Left lung (tissue), 4 donors: ENCODE measurements at regions not wholly inside any gene's neighbourhood (a gene's known extent, or its start where the extent isn't known, plus 50 kb on each side); places are given as distances from the start of the nearest gene placed in this dataset.

Experiments used
- ATAC-seq: fragments of 200-7000 bp; cut with Tn5 transposase; one replicate; pipeline ENCODE4 v1.9.1; 2020; ENCODE audit warnings: moderate library complexity
- DNase-seq, 4 donors: peaks; one replicate each; pipeline ENCODE4 v3.0.0-alpha.2; 2013 to 2020
- H3K27ac ChIP-seq, 2 donors: fragments of 200-600 bp; sonication (generic) in 1 of 2; one replicate each; pipeline versions ENCODE4 v1.5.0 to v1.8.0; 2020 to 2021
- H3K27me3 ChIP-seq, 2 donors: fragments of 200-600 bp; sonication (generic) in 1 of 2; one replicate each; pipeline versions ENCODE4 v1.5.0 to v1.8.0; 2020 to 2021
- H3K36me3 ChIP-seq, 2 donors: fragments of 200-600 bp; sonication (generic) in 1 of 2; one replicate each; pipeline versions ENCODE4 v1.5.0 to v1.8.0; 2020 to 2021
- H3K4me1 ChIP-seq, 2 donors: fragments of 200-600 bp; one replicate each; pipeline ENCODE4 v1.8.0; 2021
- H3K4me3 ChIP-seq, 2 donors: fragments of 200-600 bp; sonication (generic) in 1 of 2; one replicate each; pipeline versions ENCODE4 v1.5.0 to v1.8.0; 2020 to 2021; ENCODE audit warnings: mild to moderate bottlenecking in 1 of 2
- H3K9me3 ChIP-seq, 2 donors: fragments of 200-600 bp; sonication (generic) in 1 of 2; one replicate each; pipeline versions ENCODE4 v1.5.0 to v1.8.0; 2020 to 2021
- CTCF ChIP-seq, 2 donors: fragments of 200-600 bp; sonication (generic) in 1 of 2; IDR thresholded peaks; one replicate each; pipeline versions ENCODE4 v1.5.0 to v1.8.0; 2021; ENCODE audit warnings: antibody characterized with exemption in 2 of 2
- intact Hi-C, 2 donors: fragments of 100-400 bp; cut with DNase I; formaldehyde crosslinking; loops; one replicate each; pipeline versions ENCODE4 v1.11.2 to v1.14.2; 2022
- donor health status: DM: no; HTN: yes; CAD: no.
- donor health status: DM: no; HTN: no; CAD: no.

GRCh38 chr7:22666732-22667131 is 60.3 kb upstream of the IL6 start:
- Histone ChIP-seq H3K4me1 (peaks cover 0 to 20% of the 10 kb centered on the region in 2 donors), H3K36me3 (no peaks in the 10 kb centered on the region), H3K4me3 (no peak overlapping the region), H3K27me3 (no peaks in the 10 kb centered on the region), H3K9me3 (no peaks in the 10 kb centered on the region), H3K27ac (no peak overlapping the region)
- intact Hi-C loops = no loop called here
- TF ChIP-seq CTCF (IDR thresholded peaks at IDR 0.05) = no peak
- ATAC-seq (no peak), DNase-seq (no peak)

- no peak overlapping the region for H3K27ac ChIP-seq
- intact Hi-C loops = no loop called here
- DNase-seq (no peak), ATAC-seq (no peak)
- H3K4me3 ChIP-seq = no peak overlapping the region
- peaks cover 0 to 23% of the 10 kb centered on the region in 2 donors for H3K4me1 ChIP-seq
- no peaks in the 10 kb centered on the region for H3K36me3 ChIP-seq
- no peak for TF ChIP-seq CTCF (IDR thresholded peaks at IDR 0.05)
- no peaks in the 10 kb centered on the region for H3K27me3 ChIP-seq
- H3K9me3 ChIP-seq = no peaks in the 10 kb centered on the region
Observed at GRCh38 chr7:22665923-22666322, 61.1 kb upstream of the IL6 start.

GRCh38 chr7:22664988-22665798 is 61.8 kb upstream of the IL6 start:
- H3K27me3 ChIP-seq = no peaks in the 10 kb centered on the region
- intact Hi-C loops = no loop called here

GRCh38 chr7:22663721-22664120 is 63.3 kb upstream of the IL6 start:
- H3K36me3 ChIP-seq = no peaks in the 10 kb centered on the region
- H3K9me3 ChIP-seq = no peaks in the 10 kb centered on the region
- TF ChIP-seq CTCF (IDR thresholded peaks at IDR 0.05) = no peak
- H3K4me3 ChIP-seq = no peak overlapping the region
- peaks cover 0 to 23% of the 10 kb centered on the region in 2 donors for H3K4me1 ChIP-seq
- no peak for ATAC-seq
- H3K27ac ChIP-seq = no peak overlapping the region
- H3K27me3 ChIP-seq = no peaks in the 10 kb centered on the region
- DNase-seq = no peak
- intact Hi-C loops = no loop called here

More at GRCh38 chr7:22664988-22665798, 61.8 kb upstream of the IL6 start:
- TF ChIP-seq CTCF (IDR thresholded peaks at IDR 0.05) = no peak
- no peaks in the 10 kb centered on the region for H3K9me3 ChIP-seq
- H3K27ac ChIP-seq = no peak overlapping the region
- H3K36me3 ChIP-seq = no peaks in the 10 kb centered on the region
- peaks cover 0 to 23% of the 10 kb centered on the region in 2 donors for H3K4me1 ChIP-seq
- DNase-seq (no peak), ATAC-seq (no peak)
- H3K4me3 ChIP-seq = no peak overlapping the region

GRCh38 chr7:22663357-22663718 is 63.7 kb upstream of the IL6 start:
- H3K36me3 ChIP-seq = no peaks in the 10 kb centered on the region
- H3K27ac ChIP-seq = no peak overlapping the region
- ATAC-seq (peak; percentile 52), DNase-seq (no peak)
- no peak overlapping the region for H3K4me3 ChIP-seq
- H3K4me1 ChIP-seq = peaks cover 0 to 23% of the 10 kb centered on the region in 2 donors
- intact Hi-C loops = no loop called here
- no peaks in the 10 kb centered on the region for H3K9me3 ChIP-seq
- no peak for TF ChIP-seq CTCF (IDR thresholded peaks at IDR 0.05)
- no peaks in the 10 kb centered on the region for H3K27me3 ChIP-seq
